GM19239 (cell line): ENCODE measurements at regions not wholly inside any gene's neighbourhood (a gene's known extent, or its start where the extent isn't known, plus 50 kb on each side); places are given as distances from the start of the nearest gene placed in this dataset.
A peak's percentile ranks its signal among the peaks of the same experiment; 100 is the strongest.
"Not testable (repeated sequence)": the region's sequence is repeated elsewhere in the genome, so short reads cannot be mapped to it uniquely, and the experiment has no call there.

Experiments
- DNase-seq: peaks from one replicate; pipeline ENCODE4 v3.0.0; 2011; ENCODE audit warnings: low spot score; ENCODE audit not compliant: insufficient read length
- FAIRE-seq: peaks from 2 replicates; lab custom pipeline; 2011; peaks lifted over from hg19 to GRCh38; lab: Jason Lieb, UNC

- FAIRE-seq (peak; percentile 93), DNase-seq (no peak)
Observed at GRCh38 chr11:22920939-22921565, 60.8 kb upstream of the CCDC179 start.

DNA sequence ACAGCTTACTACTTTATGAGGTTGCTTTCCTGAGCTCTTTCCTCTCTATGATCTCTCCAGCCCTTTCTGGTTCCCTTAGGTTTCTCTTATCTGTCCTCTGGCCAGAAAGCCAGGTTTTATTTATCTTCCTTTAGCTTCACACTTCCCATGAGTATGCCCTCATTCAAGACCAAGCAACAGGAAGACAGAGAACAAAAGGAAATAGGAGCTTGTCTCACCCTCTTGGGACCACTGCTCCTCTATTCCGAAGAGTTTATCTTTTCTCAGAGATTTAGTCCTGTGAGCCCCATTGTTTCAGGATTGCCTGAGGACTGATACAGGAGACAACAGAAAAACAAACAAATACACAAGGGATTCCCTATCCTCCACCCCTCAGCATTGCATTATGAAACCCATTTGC is 62.4 kb upstream of the CCDC179 start:
- FAIRE-seq, result no peak
- DNase-seq, result no peak

DNA sequence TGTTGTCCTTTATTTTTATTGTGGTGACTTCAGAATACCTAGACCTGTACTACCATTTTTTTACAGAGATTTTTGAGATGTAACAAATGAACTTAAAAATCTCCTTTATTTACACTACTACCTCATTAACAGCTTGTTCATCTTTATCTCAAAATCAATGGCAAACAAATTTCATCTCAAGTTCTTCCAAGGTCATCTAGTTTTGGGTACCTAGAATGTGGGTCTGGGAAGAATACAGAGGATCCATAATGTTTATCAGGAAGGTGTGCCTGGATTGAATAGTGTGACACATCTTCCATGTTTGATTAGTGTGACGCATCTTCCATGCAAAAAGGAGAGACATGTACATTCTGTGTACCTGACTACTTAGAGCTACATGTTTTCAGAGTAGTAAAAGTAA is 63.3 kb upstream of the CCDC179 start:
- FAIRE-seq, result no peak
- DNase-seq, result no peak

DNA sequence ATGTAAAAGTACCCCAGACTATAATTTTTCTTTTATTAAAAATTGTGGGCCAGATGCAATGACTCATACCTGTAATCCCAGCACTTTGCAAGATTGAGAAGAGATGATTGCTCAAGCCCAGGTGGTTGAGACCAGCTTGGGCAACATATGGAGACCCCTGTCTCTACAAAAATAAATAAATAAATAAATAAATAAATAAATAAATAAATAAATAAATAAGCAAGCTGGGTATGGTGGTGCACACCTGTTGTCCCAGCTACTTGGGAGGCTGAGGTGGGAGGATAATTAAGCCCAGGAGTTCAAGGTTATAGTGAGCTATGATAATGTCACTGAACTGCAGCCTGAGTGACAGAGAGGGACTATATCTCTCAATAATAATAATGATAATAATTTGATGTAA is 66.1 kb upstream of the CCDC179 start:
- DNase-seq (no peak), FAIRE-seq (no peak)

DNA sequence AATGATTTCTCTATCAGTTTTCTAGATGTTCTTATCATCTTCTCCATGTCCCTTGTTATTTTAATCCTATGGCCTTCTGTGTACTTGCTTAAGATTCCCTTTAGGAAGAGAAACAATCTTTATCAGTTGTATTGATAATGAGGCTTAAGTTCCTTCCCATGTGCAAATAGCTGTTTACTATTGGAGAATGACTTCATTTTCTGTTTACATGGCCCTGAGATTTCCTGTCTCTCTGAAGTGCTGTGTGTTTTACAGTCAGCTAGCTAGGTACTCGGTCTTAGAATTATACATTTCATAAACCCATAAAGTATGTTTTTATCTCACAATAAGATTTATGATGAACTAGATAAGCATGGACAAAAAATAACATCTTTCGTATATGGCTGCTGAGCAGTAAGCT is 67.5 kb upstream of the CCDC179 start:
- no peak for FAIRE-seq
- no peak for DNase-seq

DNA sequence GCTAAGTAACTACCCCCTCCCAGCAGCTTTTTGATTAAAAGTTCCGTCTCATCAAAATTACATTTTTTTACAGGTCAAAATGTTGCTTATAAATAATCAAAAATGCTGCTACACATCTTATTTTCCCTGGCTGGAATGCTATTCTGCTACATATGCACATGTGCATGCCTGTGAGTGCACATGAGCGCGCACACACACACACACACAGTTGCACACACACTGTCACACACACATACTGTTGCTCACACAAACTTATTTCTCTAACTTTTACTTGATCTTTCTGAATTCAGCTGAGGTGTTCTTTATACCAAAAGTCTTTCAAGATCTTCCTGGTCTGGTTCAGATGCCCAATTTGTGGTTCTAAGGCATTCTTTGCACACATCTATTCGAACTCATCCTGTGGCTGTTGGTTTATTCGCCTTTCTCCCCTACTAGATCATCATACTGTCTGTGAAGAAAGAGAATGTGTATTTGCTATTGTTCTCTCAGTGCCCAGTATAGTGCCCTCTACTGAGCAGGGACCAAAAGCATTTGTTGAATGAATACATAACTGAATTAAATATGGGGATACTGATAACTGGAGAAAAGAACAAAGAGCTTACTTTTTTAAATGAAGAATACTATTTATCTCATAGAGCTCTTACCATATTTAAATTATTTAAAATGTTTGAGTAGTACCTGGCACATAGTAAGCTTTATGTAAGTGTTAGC is 68.1 kb upstream of the CCDC179 start:
- DNase-seq, result no peak
- no peak for FAIRE-seq

DNA sequence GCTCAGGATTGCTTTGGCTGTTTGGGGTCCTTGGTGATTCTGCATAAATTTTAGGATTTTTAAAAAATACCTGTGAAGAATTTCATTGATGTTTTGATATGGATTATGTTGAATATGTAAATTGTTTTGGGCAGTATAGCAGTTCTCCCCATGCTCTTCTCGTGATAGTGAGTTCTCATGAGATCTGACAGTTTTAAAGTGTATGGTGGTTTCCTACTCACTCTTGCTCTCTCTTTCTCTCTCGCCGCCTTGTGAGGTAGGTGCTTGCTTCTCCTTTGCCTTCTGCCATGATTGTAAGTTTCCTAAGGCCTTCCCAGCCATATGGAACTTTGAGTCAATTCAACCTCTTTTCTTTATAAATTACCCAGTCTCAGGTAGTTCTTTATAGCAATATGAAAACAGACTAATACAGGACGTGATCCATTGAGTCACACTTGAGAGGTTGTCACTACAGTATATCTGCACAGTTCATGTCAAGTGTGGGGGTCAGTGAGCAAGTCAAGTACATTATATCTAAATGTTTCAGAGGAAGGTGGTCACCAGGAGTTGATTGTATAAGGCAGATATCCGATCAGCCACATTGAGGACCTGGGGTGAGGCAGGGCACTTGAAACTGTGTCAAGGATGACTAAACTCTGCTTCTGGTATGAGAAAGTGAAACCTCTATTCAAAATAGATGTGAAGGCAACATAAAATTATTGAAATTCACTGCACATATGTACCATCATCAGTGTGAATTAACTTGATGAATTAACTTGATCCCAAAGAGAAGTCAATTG is 70.7 kb upstream of the CCDC179 start:
- DNase-seq (no peak), FAIRE-seq (peak; percentile 89)

DNA sequence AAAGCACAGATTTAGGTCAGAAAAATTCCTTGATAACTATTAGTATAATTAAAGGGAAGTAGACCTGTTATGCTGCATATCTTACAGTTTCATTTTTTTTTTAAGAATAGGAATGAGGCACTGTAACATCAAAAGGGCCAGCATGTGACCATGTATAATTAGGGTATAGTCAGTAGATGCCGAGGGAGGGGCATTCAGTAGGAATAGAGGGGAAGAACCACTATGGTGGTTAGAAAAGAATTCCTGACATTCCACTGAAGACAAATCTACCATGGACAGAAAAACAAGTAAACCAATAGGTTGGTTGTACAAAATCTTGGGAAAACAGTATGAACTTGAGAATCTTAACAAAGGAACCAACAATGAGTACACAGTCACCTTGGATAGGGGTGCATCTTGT is 78.4 kb upstream of the CCDC179 start:
- DNase-seq (no peak), FAIRE-seq (no peak)

- not testable (repeated sequence) for FAIRE-seq
Observed at GRCh38 chr11:22941544-22941943, 81.3 kb upstream of the CCDC179 start.

GRCh38 chr11:22957786-22958185 is 97.5 kb upstream of the CCDC179 start:
- no peak for FAIRE-seq

More at GRCh38 chr11:22941544-22941943, 81.3 kb upstream of the CCDC179 start:
- not testable (repeated sequence) for DNase-seq

DNA sequence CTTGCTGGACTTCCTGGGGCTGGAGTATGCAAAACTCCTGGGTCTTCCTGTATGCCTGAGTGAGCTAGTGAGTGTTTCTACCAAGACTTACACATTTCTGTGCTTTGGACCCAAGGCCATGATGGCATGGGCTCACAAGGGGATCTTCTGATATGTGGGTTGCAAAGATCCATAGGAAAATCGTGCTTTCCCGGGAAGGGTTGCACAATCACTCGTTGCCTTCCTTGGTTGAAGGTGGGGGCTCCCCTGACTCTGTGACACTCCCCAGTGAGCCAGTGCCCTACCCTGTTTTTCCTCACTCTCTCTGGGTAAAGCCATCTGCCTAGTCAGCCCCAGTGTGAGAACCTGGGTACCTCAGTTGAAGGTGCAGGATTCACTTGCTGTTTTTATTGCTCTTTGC is 114.0 kb upstream of the CCDC179 start:
- FAIRE-seq (no peak), DNase-seq (no peak)

More at GRCh38 chr11:22957786-22958185, 97.5 kb upstream of the CCDC179 start:
- no peak for DNase-seq

DNA sequence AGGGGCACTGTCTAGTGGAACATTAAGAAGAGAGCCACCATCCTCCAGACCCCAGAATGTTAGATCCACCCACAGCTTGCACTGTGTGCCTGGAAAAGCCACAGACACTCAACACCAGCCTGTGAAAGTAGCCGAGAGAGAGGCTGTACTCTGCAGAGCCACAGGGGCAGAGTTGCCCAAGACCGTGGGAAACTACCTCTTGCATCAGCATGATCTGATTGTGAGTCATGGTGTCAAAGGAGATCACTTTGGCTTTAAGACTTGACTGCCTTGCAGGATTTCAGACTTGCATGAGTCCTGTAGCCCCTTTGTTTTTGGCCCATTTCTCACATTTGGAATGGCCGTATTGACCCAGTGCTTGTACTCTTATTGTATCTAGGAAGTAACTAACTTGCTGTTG is 115.9 kb upstream of the CCDC179 start:
- no peak for DNase-seq
- no peak for FAIRE-seq

GRCh38 chr11:22982903-22983302 is 122.6 kb upstream of the CCDC179 start:
- FAIRE-seq (no peak), DNase-seq (no peak)

DNA sequence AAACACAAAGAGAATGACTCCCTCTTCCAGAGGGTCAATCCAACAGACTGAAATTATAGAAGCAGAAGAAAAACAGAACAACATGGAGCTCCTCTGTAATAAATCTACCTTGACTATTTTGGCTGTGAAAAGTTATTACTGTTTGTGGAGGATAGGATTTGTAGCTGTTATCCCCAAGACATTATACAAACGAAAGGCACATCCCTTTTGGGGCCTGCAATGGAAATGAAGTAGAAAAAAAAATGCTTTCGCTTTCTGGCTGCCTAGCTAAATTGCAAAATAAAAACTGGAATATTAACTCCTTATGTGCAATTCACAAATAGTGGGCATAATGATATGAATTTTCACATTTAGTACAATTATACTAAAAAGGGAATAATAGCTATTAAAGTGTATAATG is 123.8 kb upstream of the CCDC179 start:
- FAIRE-seq (no peak), DNase-seq (no peak)

DNA sequence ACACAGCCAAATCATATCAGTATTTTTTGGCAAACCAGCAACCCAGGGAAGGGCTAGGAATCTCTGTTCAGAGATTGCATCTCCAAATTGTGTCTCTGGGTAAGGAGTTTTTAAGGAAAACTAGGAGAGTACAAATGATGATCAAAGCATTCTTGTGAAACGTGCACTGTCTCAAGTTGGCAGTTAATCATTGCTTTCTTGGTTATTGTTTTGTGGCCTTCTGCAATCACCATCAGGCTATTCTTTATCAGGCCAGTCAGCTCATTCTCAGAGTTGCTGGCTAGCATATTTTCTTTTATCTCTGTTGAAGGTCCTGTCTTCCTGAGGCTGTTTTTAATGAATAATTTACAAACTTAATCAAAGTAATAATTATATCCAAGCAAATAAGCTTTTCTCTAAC is 129.1 kb upstream of the CCDC179 start:
- DNase-seq, result no peak
- FAIRE-seq, result no peak

GRCh38 chr11:22991196-22991595 is 130.9 kb upstream of the CCDC179 start:
- DNase-seq (no peak), FAIRE-seq (no peak)

DNA sequence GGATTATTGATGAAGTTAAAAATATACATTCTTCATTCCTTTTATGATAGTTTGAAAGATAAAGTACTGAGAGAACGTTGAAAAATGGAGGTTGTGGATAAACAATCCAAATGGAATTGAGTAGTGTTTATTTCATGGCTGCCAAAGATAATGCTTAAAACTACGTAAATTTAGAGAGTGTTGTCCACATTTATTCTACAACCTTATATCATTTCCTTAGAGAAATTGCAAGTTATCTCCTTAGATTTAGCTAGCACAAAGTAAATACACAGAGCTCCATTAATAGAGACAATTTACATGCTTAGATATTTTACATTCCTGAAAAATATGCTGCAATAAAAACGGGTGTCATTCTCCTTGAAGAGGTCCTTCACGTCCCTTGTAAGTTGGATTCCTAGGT is 146.5 kb upstream of the CCDC179 start:
- DNase-seq (no peak), FAIRE-seq (no peak)

DNA sequence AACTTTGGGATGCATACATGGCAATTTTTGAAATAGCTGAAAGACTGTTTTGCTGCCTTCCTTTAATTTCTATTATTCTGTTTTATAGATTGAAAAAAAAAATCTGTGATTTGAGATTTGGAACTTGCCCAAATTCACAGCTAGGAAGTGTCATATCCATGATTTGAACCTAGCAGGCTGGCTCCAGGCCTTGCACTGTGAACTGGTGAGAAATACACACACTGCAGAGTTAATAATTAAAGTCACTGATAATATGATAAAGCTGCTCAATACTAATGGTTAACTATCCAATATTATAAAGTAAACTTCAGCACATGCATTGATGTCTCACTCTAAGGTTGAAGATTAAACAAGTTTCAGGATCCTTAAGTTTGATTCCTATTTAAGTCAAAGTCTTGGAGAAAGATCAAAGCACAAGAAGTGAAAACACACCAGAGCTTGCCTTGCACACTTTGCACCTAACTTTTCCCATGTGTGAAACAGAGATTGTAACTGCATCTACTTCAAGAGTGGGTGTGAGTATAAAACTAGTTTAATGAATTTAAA is 150.6 kb upstream of the CCDC179 start:
- FAIRE-seq (no peak), DNase-seq (no peak)

GRCh38 chr11:23012930-23013329 is 152.7 kb upstream of the CCDC179 start:
- no peak for FAIRE-seq

DNA sequence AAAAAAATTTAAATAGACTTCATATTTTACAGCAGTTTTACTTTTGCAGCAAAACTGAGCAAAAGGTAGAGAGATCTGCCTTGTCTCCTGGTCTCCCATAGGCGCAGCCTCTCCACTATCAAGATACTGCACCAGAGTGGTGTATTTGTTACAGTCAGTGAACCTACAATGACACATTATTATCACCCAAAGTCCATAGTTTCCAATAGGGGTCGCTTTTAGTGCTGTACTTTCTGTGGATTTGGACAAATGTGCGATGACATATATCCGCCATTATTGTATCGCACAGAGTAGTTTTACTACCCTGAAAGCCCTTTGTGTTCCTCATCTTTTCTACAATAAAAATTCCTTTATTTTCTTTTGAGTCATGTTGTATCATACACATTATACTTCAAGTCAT is 153.2 kb upstream of the CCDC179 start:
- DNase-seq (no peak), FAIRE-seq (no peak)

More at GRCh38 chr11:23012930-23013329, 152.7 kb upstream of the CCDC179 start:
- DNase-seq, result no peak

DNA sequence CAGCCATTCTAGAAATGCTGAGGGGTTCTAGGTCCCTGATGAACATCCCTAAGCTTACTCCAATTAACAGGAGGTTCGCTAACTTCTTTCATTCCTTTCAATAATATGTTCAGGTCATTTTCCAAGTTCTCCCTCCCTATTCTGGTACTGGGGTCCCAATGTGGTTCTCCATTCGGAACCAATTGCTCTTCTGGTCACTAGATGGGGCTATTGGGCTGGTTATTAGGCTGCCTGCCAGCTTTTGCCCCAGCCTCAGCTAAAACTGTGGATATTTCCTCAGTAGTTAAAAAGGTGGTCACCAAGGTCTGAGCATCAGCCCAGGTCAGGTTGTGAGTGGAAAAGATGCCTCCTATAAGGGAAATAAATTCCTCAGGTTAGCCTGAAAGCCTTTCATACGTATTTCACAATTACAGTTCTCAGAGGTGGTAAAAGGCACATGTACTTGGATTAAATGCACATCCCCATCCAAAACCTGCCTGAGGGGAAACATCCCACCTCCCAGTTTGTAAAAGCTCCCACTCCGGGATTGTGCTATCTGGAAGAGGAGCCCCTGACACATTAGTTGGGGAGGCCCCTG is 161.1 kb upstream of the CCDC179 start:
- DNase-seq (peak; percentile 24), FAIRE-seq (peak; percentile 92)
